ENCODE measurements at regions not wholly inside any gene's neighbourhood (a gene's known extent, or its start where the extent isn't known, plus 50 kb on each side); places are given as distances from the start of the nearest gene placed in this dataset.

- DNase-seq, result peak; percentile 55
- Histone ChIP-seq H3K27me3 (ENCODE audit: insufficient read depth, low read depth, severe bottlenecking) (no peaks in the 10 kb centered on the region), H3K4me3 (ENCODE audit: low read depth, low read length) (no peak overlapping the region), H3K36me3 (no peaks in the 10 kb centered on the region), H3K27ac (no peak overlapping the region), H3K9me3 (ENCODE audit: severe bottlenecking) (peaks cover 17% of the 10 kb centered on the region)
- TF ChIP-seq CTCF (IDR thresholded peaks at IDR 0.05; ENCODE audit: low read depth, low read length), result peak; percentile 72
Measured at GRCh38 chr17:53950207-53950857, 127.6 kb downstream of the KIF2B start.

- H3K9me3 ChIP-seq (ENCODE audit: severe bottlenecking), result peaks cover 21% of the 10 kb centered on the region
Measured at GRCh38 chr17:53950858-53951250, 128.1 kb downstream of the KIF2B start.

GRCh38 chr17:53971361-53971760, 148.6 kb downstream of the KIF2B start:
- H3K4me3 ChIP-seq (ENCODE audit: low read depth, low read length), result no peak overlapping the region
- H3K27ac ChIP-seq, result no peak overlapping the region
- H3K27me3 ChIP-seq (ENCODE audit: insufficient read depth, low read depth, severe bottlenecking), result no peaks in the 10 kb centered on the region
- no peaks in the 10 kb centered on the region for H3K36me3 ChIP-seq
- H3K9me3 ChIP-seq (ENCODE audit: severe bottlenecking), result no peaks in the 10 kb centered on the region
- no peak for TF ChIP-seq CTCF (IDR thresholded peaks at IDR 0.05; ENCODE audit: low read depth, low read length)
- no peak for DNase-seq

More at GRCh38 chr17:53950858-53951250, 128.1 kb downstream of the KIF2B start:
- no peak for DNase-seq
- H3K36me3 ChIP-seq, result no peaks in the 10 kb centered on the region
- no peak for TF ChIP-seq CTCF (IDR thresholded peaks at IDR 0.05; ENCODE audit: low read depth, low read length)
- no peak overlapping the region for H3K4me3 ChIP-seq (ENCODE audit: low read depth, low read length)
- no peak overlapping the region for H3K27ac ChIP-seq
- no peaks in the 10 kb centered on the region for H3K27me3 ChIP-seq (ENCODE audit: insufficient read depth, low read depth, severe bottlenecking)

GRCh38 chr17:53979991-53980390, 157.3 kb downstream of the KIF2B start:
- no peak for TF ChIP-seq CTCF (IDR thresholded peaks at IDR 0.05; ENCODE audit: low read depth, low read length)
- no peaks in the 10 kb centered on the region for H3K36me3 ChIP-seq
- H3K27ac ChIP-seq, result no peak overlapping the region
- no peak for DNase-seq
- no peaks in the 10 kb centered on the region for H3K9me3 ChIP-seq (ENCODE audit: severe bottlenecking)
- no peaks in the 10 kb centered on the region for H3K27me3 ChIP-seq (ENCODE audit: insufficient read depth, low read depth, severe bottlenecking)
- H3K4me3 ChIP-seq (ENCODE audit: low read depth, low read length), result no peak overlapping the region

GRCh38 chr17:53996131-53996530, 173.4 kb downstream of the KIF2B start:
- Histone ChIP-seq H3K36me3 (no peaks in the 10 kb centered on the region), H3K27me3 (ENCODE audit: insufficient read depth, low read depth, severe bottlenecking) (no peaks in the 10 kb centered on the region), H3K9me3 (ENCODE audit: severe bottlenecking) (no peaks in the 10 kb centered on the region), H3K4me3 (ENCODE audit: low read depth, low read length) (no peak overlapping the region), H3K27ac (no peak overlapping the region)
- no peak for DNase-seq
- TF ChIP-seq CTCF (IDR thresholded peaks at IDR 0.05; ENCODE audit: low read depth, low read length), result no peak

GRCh38 chr17:53996890-53997289, 174.2 kb downstream of the KIF2B start:
- Histone ChIP-seq H3K27me3 (ENCODE audit: insufficient read depth, low read depth, severe bottlenecking) (no peaks in the 10 kb centered on the region), H3K4me3 (ENCODE audit: low read depth, low read length) (no peak overlapping the region), H3K27ac (no peak overlapping the region), H3K9me3 (ENCODE audit: severe bottlenecking) (no peaks in the 10 kb centered on the region), H3K36me3 (no peaks in the 10 kb centered on the region)
- no peak for TF ChIP-seq CTCF (IDR thresholded peaks at IDR 0.05; ENCODE audit: low read depth, low read length)
- no peak for DNase-seq
